ENCODE measurements at regions not wholly inside any gene's neighbourhood (a gene's known extent, or its start where the extent isn't known, plus 50 kb on each side); places are given as distances from the start of the nearest gene placed in this dataset.

DNA sequence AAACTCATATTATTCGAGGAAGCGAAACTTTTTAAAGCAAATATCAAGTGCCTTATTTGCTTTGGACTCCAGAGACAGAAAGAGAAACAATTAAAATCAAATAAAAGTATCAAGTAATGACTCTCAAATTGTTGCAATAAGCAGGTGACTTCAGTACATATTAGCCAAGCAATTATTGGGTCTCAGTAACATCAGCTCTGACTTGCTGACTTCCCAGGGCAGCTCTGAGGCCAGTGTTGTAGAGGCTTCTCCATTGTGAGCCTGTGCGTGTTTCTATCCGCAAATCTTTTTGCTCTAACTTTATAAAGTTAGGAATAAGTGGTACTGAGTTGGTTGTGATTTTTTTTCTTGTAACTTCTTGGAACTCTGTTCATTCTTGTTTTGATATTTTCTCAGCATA lies 186.8 kb upstream of the PRLR start:
- no peak for DNase-seq

DNA sequence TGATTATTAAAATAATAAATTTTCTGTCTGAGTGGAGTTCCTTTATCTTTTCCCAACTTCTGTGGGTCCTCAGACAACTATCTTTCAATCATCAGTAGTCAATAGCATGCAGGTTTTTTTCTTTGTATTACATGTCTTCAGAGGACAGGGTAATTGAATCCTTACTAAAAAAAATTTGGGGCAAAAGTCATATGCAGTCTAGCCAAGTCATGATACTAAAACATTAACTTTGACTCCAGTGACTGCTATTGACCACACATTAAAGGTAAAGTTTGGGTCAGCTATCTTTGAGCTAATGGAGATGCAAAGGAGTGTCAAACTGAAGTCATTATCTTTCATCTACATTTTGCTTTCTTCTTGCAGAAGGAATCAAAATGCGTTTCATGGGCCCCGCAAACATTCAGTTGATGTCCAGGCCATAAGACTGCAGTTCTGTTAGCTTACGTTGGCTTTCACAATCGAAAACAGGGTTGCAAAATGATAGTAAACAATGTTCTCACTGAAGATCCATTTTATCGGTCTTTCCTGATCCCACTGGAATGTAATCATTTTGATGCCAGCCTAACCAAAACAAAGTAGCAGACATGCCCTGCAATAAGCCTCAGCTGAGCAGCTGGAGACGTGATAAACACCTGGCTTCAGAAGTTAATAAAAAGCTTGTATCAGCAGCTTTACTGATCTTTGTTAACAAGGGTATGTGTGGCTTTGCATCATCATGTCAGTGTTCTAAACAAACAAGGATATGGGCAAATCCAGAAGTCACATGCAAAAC lies 186.1 kb upstream of the PRLR start:
- DNase-seq = no peak

DNA sequence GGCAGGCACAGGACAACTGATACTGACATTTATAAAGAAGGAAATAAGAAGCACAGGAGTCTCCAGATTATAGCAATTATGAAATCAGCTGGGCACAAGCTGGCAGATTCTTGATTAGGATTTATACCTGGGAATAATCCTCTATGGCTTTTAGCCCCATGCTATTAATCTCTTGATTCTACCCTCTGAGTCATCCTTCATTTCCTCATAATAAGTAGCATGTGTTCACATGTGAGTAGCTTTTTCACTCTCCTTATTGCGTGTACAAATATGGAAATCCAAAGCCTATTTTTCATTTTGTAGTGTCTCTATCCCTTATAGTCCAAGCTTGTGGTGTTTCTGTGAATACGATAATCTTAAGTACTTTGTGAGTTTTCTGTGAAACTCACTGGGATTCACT lies 185.0 kb upstream of the PRLR start:
- DNase-seq = no peak

DNA sequence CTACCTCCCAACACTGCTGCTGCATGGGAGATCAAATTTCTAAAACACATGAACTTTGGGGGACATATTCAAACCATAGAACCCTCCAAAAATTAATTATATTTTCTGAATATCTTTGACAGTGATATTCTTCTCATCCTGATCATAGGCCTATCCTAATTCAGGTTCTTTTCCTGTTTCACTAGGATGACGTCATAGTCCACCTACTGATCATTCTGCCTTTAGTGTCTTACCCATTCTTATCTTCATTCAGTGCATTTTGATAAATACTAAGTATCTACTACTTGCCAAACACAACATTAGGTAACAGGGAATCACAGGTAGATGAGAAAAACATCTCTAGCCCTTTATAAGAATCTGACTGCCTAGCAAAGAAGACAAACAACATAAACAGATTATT lies 179.1 kb upstream of the PRLR start:
- no peak for DNase-seq

DNA sequence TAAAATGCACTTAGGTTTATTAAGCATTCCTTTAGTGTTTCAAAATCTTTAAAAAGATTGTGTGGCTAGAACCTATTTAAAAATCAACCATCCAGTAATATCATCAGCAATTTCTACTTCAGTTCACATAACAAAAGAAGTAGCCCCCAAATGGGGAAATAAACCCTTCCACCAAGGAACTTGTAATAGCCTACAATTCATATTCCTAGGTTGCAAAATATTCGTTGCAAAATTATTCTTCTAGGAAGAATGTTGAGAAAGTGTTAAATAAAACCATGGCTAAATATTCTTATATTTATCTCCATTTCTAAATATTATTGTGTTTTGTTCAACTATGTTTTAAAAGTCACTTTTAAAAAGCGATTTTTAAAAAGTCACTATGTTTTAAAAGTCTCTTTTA lies 177.9 kb upstream of the PRLR start:
- no peak for DNase-seq

DNA sequence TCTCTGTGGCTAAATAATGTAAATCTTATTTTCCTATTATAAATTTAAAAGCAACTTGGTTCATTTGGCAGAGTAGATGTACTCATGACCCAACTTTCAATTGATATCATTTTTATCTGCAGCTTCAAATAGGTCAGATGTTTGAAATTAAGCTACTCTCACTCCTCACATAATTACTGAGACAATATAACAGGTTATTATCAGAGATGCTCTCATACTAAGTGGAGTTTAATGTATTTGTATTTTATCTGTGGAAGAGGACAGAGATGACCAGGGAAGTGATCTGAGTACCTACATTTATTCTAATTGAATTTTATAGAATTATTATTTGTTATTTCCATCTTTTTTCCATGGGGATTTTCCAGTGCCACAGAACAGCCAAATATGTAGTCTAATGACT lies 177.4 kb upstream of the PRLR start:
- DNase-seq = no peak

DNA sequence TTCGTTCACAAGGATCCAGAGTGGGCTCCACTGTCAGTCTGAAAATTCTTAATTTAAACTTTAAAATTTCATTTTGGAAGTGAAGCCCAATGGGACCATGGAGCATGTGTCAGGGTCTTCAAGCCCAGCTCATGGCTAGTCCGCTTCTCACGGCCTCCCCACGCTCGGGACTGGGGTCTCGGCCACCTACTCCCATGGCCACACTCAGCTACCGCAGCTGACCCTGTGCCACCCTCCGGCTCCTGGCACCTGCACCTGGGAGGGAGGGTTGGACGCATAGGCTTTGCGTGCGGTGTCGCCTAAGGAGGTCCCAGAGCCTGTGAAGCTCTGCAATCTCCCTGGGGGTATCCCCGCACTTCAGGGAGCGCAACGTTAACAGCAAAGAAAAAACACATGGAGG lies 175.7 kb upstream of the PRLR start:
- no peak for DNase-seq

DNA sequence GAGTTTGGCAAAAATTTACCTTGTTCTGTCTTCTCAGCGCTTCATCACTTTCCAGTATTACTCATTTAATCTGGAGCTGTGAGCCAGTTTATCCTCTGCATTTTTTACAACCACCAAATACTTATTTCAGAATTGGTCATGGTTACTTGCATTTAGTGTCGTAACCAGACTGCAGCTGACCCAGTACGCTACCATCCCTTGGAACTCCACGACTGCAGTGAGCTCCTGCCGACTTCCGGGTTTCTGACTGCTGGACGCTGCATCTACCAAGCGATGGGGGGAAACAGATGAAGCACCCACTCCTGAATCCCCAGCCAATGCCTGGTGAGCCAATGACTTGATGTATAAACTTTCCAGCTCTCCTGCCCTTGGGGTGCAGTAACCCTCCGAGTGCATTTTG lies 174.4 kb upstream of the PRLR start:
- DNase-seq = no peak

DNA sequence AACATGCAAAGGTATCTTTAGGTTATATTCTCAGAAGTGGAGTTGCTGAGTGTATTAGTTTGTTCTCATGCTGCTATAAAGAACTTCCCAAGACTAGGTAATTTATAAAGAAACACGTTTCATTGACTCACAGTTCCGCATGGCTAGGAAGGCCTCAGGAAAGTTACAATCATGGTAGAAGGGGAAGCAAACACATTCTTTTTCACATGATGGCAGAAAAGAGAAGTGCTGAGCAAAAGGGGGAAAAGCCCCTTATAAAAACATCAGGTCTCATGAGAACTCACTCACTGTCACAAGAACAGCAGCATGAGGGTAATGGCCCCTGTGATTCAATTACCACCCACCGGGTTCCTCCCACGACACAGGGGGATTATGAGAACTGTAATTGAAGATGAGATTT lies 163.6 kb upstream of the PRLR start:
- no peak for DNase-seq

DNA sequence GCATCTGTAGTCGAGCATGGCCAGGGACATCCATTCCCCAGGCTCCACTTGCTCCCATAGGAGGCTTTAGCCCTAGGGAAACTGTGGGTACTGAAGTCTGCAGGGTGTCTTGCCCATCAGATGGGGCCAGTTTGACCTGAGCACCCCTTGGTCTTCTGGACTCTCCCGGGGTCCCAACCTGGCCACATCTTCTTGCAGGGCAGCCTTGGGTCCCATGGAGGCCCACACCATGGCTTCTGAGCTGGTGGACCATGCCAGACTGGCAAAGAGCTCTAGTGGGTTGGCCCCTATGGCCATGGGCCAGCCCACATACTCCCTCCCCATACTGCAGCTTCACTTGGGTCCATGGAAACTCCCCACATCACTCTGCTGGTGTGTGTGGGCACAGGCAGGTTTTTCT lies 154.4 kb upstream of the PRLR start:
- no peak for DNase-seq

DNA sequence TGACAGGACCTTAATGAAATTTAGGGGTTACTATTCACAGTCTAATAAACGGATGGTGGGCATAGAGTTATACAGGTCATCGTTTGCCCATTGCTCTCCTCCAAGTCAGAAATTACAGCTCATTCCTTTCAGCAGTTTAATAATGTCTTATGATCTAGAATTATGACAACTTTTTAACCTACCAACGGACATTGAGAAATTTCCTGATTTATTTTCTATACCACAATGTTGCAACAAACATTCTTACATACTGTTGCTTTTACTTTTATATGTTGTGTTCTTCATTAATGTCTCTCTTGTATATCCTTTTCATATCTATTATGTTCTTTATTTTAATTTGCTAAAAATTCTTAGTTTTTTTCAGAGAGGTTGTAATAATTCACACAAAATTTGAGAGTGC lies 152.8 kb upstream of the PRLR start:
- DNase-seq = no peak

DNA sequence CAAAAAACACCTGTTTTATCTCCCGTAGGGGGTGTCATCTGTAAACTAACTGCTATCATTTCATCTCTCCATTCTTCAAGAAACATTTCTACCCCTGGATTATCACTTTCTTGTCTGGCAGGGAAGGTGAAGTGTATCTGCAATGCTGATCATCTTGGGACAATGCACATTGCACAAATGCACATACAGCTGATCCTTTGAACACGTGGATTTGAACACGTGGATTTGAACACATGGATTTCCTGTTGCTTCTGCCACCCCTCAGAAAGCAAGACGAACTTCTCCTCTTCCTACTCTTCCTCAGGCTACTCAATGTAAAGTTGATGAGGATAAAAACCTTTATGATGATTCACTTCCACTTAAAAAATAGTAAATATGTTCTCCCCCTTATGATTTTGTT lies 147.4 kb upstream of the PRLR start:
- no peak for DNase-seq

DNA sequence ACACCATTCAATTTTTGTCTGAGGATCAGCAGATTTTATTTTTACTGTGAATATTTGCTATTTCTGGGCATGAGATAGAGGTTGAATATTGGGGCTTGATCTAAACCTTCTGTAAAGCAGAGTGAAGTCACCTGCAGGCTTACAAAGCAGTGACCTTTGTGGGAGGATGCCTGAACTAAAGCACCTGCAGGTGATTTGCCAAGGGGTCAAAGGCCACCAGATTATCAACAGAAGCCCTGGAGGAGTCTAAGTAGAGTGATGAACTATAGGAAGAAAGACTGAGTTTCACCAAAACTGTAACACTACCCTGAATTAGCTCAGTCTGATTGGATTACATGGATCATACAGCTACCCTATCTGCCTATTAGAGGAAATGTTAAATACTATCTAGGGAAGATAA lies 144.3 kb upstream of the PRLR start:
- DNase-seq = no peak

DNA sequence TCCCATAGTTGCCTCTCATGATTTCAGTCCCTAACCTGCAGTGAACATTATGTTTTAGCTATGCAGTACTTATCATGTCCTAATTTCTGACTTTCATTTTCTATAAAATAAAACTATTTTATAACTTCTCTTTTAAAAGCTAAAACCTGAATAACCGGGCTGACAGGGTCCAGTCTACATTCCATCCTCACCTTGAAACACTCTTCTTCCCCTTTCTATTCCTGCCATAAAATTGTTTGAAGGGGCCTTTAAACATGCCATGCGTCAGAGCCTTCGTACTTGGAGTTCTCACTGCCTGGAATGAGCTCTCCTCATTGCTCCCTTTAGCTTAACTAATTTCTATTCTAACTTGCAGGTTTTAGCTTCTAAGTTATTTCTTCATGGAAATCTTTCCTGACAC lies 143.0 kb upstream of the PRLR start:
- DNase-seq = no peak

DNA sequence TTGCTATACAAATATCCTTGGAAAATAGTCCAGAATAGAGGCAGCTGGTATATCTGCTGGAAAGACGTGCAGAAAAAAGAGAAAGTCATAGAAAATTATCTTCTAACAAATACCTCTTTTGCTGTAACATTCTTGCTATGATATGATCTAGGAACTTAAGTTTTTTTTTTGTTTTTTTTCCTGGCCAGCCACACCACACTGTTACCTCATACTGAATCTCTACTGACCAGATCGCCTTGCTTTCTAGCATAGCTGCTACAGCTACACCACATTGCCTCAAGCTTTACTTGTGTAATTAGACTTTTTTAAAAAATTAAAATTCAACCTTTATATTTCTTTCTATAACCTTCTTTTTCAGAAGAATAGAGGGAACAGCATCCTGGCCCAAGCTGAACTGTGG lies 142.2 kb upstream of the PRLR start:
- DNase-seq = no peak

DNA sequence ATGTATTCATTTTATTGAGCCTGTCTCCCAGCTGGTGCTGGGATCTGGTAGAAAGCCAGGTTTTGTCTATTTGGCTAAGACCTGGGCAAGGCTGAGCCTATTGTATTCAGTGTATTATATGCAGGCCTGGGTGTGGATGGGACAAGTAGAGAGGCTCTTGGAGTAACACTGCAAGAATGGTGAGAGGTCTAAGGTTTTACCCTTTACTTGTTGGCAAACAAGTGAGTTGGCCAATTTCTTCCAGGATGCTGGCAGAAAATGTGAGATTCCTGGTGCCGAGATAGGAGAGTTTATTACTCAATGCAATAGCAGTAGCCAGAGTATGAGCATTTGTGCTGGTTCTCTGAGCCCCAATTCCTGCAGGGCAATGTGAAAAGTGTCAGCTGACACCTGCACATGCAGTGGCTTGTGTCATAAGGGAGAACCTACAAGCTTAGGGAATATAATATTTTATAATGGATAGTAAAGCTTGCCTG lies 141.7 kb upstream of the PRLR start:
- DNase-seq = no peak

DNA sequence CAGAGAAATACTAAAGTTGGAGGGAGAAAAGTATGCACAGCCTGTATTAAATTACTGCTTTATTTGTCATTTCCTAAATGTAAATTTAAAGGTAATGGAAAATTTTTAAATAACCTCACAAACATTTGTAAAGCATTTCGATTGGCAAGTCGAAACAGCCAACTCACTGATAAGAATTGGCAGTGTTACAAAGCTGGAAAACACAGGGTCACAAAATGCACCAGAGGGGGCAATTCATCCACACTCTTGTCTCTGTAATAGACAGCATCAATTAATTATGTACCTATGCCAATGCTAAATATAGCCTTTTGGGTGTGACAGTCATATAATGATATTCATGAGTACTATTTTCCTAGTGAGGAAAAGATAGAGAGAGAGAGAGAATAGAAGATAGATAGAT lies 140.6 kb upstream of the PRLR start:
- no peak for DNase-seq

DNA sequence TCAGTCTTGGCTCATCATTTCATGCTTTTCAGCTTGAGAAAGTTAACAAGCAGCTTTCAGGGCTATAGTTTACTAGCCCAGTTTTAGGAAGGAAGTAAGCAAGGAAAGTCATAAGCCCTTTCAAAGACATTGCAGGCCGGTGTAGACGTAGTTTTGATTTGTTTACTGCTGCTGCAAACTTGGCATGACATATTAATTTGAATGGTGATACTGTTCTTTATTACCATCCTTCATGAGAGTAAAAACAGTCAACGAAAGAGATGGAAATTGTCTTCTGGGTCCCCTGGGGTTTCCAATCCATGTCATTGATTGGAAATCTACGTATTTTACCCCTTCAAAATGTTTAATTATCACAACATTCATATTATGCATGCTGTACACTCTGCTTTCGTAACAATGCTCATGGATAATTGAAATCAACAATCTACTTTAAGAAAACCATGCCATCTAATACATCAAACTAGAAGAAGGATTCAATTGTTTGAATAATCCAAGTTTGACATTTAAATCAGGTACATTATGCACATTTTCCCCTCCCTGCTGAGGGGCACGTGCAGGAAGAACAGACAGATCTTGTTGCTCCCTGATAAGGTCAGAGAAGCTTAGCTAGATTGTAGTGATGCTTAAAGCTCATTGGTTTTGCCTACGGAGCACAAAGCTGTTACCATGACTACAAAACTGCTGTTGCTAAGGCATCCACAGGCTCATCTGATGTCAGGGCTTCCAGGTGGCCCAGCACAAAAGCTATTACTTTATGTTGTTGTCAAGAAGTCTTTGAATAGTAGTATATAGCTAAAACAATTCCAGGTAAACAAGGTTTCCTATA lies 139.9 kb upstream of the PRLR start:
- no peak for DNase-seq

DNA sequence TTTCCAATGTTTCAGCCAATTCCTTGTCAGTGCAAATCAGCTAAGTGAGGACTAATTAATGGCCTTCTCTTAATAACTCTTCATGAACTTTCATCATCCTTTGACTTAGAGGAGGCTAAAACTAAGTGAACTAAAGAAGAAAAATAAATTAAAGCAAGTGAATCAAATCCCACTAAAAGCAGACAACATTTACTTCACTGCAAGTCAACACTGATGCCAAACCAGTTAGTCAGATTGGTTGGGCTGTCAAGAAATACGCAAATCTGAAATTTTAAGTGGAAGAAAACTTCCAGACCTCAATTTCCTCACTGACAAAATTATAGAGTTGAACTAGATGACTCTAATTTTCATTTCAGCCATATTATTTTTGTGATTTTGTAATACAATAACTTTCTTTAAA lies 137.2 kb upstream of the PRLR start:
- DNase-seq = no peak

DNA sequence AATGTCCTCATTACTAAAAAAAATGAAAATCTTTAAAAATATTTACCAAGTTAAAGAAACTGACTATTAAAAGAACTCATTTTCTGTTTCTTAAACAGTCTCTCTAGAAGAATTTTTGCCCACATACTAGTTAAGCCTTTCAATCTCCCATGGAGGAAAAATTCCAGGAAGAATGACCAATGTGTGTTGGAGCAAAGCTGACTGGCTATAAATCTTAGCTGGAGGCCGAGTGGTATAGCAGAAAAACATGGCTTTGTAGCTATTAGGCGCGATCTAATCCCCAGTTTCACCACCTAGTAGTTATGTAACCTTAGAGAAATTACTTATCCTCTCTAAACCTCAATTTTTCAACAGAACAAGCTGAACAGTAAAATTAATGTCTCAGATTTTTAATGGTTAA lies 135.5 kb upstream of the PRLR start:
- DNase-seq = no peak

DNA sequence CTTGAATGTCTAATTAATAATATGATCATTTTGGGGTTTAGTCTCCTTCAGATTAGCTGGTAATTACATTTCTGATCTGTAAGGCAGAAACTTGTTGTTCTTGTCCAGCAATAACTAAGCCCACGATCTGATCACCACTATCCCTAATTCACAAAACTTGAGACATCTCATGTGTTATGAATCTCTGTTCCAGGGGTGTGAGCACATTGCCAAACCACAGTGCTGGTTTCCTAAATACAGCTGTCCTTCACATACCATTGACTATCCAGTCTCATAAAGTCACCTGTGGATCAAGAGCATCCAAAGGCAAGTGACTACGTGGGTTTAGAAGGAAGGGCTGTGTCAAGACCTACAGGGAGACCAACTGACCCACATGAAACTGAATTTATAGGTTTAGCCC lies 134.1 kb upstream of the PRLR start:
- DNase-seq = no peak

DNA sequence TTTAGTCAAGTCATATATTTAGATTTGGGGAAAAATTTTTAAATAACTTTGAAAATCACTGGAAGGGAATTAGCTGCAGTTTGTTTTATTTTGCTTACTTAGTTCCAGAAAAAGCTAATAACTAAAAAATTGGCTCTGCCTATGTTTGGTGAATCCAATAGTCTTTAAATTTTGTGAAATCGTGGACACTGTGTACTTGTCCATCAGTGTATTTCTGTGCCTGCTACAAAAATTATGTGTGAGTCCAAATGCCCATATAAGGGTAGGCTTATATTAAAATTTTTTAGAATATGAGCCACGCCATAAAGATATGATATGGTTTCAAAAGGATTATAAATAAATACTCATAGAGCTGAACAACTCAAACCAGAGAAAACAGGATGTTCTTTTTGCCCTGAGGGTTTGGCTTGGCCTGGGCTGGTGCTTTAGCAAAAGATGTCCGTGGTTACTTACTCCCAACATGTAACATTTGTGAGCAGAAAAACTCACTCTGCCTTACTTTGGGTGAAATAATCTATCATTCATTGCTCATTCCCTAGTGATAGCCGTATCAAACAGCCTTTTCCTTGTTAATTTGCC lies 133.2 kb upstream of the PRLR start:
- DNase-seq = no peak

DNA sequence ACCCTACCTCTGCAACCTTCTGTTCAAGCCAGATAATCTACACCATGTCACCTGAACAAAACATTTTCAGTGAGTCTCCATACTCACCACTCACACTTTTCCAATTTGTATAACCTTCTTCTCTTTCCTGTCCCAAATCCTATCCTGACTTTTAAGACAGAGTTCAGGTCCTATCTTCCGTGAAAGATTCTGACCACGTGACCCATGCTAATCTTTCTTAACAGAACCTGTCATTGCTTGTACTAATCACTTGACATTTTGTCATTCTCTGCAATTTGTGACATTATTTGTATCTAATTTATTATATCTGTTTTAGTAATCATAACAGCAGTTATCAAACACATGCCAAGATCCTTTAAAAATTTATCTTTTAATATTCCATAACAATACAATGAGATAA lies 132.5 kb upstream of the PRLR start:
- no peak for DNase-seq

DNA sequence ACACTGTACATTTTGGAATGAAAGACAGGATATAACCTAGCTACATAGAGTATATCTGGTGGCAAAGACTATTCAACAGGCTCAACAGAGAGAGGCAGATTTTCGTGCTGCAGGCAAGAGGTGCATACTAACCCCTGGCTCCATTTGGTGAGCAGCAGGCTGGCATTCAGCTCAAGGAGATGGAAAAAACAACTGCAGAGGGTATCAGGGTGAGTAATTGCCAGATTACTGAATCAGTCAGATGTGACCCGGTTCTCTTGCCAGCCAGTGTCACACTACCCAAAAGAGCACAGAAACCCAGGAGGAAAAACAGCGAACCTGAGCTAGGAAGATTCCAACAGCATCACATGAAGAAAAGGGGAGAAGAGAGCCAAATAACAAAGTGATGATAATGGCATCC lies 130.4 kb upstream of the PRLR start:
- no peak for DNase-seq

All from activated CD4-positive, alpha-beta T cell treated with anti-CD3 and anti-CD28 coated beads for 48 hours (primary cell).